IPS DF 6.9 (cell line): ENCODE measurements at regions not wholly inside any gene's neighbourhood (a gene's known extent, or its start where the extent isn't known, plus 50 kb on each side); places are given as distances from the start of the nearest gene placed in this dataset.
"Not testable (repeated sequence)": the region's sequence is repeated elsewhere in the genome, so short reads cannot be mapped to it uniquely, and the experiment has no call there.

Experiments used
- DNase-seq: peaks from one replicate; pipeline ENCODE4 v3.0.0-alpha.2; 2013; ENCODE audit warnings: low read depth, low spot score
- H3K27ac ChIP-seq: one replicate; pipeline ENCODE4 v1.5.1; 2013; ENCODE audit warnings: low read length, control low read depth
- H3K27me3 ChIP-seq: 2 replicates; pipeline ENCODE4 v1.6.1; 2013; ENCODE audit warnings: mild to moderate bottlenecking, low read length; ENCODE audit not compliant: control insufficient read depth, insufficient read depth
- H3K36me3 ChIP-seq: 2 replicates; pipeline ENCODE4 v1.6.1; 2013; ENCODE audit warnings: low read length; ENCODE audit not compliant: control insufficient read depth, insufficient read depth
- H3K4me1 ChIP-seq: 2 replicates; pipeline ENCODE4 v1.6.1; 2013; ENCODE audit warnings: low read length; ENCODE audit not compliant: control insufficient read depth, insufficient read depth
- H3K4me3 ChIP-seq: 2 replicates; pipeline ENCODE4 v1.5.1; 2013; ENCODE audit warnings: mild to moderate bottlenecking, low read length
- H3K9me3 ChIP-seq: 2 replicates; pipeline ENCODE4 v1.6.1; 2013; ENCODE audit warnings: low read length, inconsistent platforms; ENCODE audit not compliant: control insufficient read depth, insufficient read depth
- WGBS: extraction: QIAGEN DNeasy Blood & Tissue Kit; methylation state at CpG from one replicate; pipeline ENCODE4 v1.1.7; 2013; ENCODE audit warnings: mixed read lengths, missing lambda C conversion rate; ENCODE audit not compliant: insufficient read length, insufficient coverage; 5-methylcytosine and 5-hydroxymethylcytosine counted together

DNA sequence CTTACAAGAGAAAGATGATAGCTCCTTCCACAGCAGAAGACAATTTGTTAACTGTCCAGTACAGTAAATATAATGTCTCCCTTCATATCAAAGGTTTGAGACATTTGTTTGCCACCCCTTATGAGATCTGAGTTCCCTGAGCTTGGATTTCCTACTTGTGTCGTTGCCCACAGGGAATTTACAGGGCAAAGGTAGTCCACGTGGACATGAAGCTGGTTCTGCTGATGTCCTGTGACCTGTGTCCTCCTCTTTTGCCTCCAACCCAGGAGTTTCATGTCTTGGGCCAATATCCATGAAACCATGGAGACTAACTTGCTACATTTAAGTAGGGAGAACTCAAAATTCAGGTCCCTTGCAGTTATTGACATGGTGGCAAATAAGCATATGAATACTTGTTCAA, 172.2 kb upstream of the KCTD7 start:
- H3K36me3 ChIP-seq, H3K4me1 ChIP-seq, DNase-seq, H3K9me3 ChIP-seq, H3K27ac ChIP-seq, H3K4me3 ChIP-seq, H3K27me3 ChIP-seq: not testable (repeated sequence)
- no CpG with 5 or more reads among the region's 2 CpGs for WGBS

GRCh38 chr7:66458991-66459390, 169.7 kb upstream of the KCTD7 start:
- not testable (repeated sequence) for H3K27me3 ChIP-seq, H3K27ac ChIP-seq, H3K4me1 ChIP-seq, DNase-seq, H3K36me3 ChIP-seq, H3K4me3 ChIP-seq, H3K9me3 ChIP-seq
- WGBS, result no CpG with 5 or more reads among the region's 5 CpGs

GRCh38 chr7:66459783-66460413, 168.8 kb upstream of the KCTD7 start:
- not testable (repeated sequence) for H3K27me3 ChIP-seq, H3K27ac ChIP-seq, H3K9me3 ChIP-seq, H3K4me3 ChIP-seq, H3K4me1 ChIP-seq, DNase-seq, H3K36me3 ChIP-seq
- WGBS, result no CpG with 5 or more reads among the region's 5 CpGs

- Histone ChIP-seq H3K36me3 (no peaks in the 10 kb centered on the region), H3K4me3 (no peak overlapping the region), H3K27ac (no peak overlapping the region), H3K27me3 (no peaks in the 10 kb centered on the region), H3K4me1 (no peaks in the 10 kb centered on the region), H3K9me3 (no peaks in the 10 kb centered on the region)
- no peak for DNase-seq
- WGBS, result no CpG with 5 or more reads among the region's 3 CpGs
Observed at GRCh38 chr7:66460921-66461361, 167.7 kb upstream of the KCTD7 start.

- not testable (repeated sequence) for H3K27me3 ChIP-seq, H3K4me3 ChIP-seq, H3K9me3 ChIP-seq, H3K4me1 ChIP-seq, DNase-seq, H3K27ac ChIP-seq, H3K36me3 ChIP-seq
- WGBS, result no CpG with 5 or more reads among the region's 4 CpGs
Observed at GRCh38 chr7:66461397-66461796, 167.3 kb upstream of the KCTD7 start.

DNA sequence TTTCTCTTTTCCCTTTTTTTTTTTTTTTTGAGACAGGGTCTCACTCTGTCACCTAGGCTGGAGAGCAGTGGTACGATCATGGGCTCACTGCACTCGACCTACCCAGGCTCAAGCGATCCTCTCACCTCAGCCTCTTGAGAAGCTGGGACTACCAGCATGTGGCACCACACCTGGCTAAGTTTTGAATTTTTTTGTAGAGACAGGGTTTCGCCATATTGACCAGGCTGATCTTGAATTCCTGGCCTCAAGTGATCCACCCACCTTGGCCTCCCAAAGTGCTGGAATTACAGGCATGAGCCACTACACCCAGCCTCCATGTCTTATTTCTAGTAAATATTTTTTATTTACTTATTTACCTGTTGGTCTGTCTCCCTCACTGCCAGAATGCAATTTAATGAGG, 165.8 kb upstream of the KCTD7 start:
- H3K27me3 ChIP-seq, result not testable (repeated sequence)

DNA sequence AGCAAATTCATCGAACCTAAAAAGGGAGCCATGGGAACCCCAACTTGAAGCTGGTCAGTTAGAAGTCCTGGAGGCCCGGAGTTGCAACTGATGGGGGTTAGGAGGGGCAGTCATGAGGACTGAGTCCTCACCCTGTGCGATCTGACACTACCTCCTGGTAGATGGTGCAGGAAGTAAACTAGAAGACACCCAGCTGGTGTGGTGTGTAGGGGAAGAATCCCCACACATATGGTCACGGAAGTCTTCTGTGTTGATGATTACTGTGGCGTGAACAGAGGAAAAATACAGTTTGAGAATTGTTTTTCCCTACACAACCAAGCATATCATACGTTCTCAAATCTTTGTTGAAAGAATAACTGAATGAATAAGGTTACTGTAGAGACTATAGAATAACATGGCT, 164.6 kb upstream of the KCTD7 start:
- Histone ChIP-seq H3K4me3 (no peak overlapping the region), H3K27me3 (no peaks in the 10 kb centered on the region), H3K4me1 (no peaks in the 10 kb centered on the region), H3K27ac (no peak overlapping the region), H3K9me3 (no peaks in the 10 kb centered on the region), H3K36me3 (no peaks in the 10 kb centered on the region)
- no peak for DNase-seq
- no CpG with 5 or more reads among the region's 6 CpGs for WGBS

More for the DNA sequence above, 165.8 kb upstream of the KCTD7 start:
- H3K4me1 ChIP-seq, H3K4me3 ChIP-seq, H3K9me3 ChIP-seq, DNase-seq, H3K27ac ChIP-seq, H3K36me3 ChIP-seq: not testable (repeated sequence)
- WGBS, result no CpG with 5 or more reads among the region's 4 CpGs

GRCh38 chr7:66466081-66466600, 162.5 kb upstream of the KCTD7 start:
- DNase-seq, result no peak
- Histone ChIP-seq H3K27ac (no peak overlapping the region), H3K36me3 (no peaks in the 10 kb centered on the region), H3K9me3 (no peaks in the 10 kb centered on the region), H3K4me1 (no peaks in the 10 kb centered on the region), H3K4me3 (no peak overlapping the region), H3K27me3 (no peaks in the 10 kb centered on the region)
- no CpG with 5 or more reads among the region's 8 CpGs for WGBS

GRCh38 chr7:66467887-66468286, 160.8 kb upstream of the KCTD7 start:
- no peaks in the 10 kb centered on the region for H3K4me1 ChIP-seq
- no peak overlapping the region for H3K27ac ChIP-seq
- H3K36me3 ChIP-seq, result no peaks in the 10 kb centered on the region
- H3K9me3 ChIP-seq, result no peaks in the 10 kb centered on the region
- H3K4me3 ChIP-seq, result no peak overlapping the region
- no CpG with 5 or more reads among the region's 2 CpGs for WGBS
- no peak for DNase-seq
- H3K27me3 ChIP-seq, result no peaks in the 10 kb centered on the region

DNA sequence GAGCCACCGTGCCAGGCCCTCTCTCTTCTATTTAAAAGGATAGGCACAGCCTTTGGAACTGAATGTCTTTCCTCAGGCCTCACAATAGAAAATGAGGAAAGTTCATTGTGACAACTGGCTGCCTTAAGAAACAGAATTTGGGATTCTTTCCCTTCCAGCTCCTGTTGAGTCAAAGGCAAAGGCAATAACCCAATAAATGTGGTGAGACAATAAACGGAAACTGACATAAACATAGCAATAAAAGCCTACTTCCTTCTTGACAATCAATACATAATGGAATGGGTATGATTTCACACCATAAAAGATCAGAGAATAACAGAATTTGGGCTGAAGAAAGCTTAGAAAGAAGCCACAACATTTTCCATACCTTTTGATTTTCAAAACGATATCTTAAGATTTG, 155.6 kb upstream of the KCTD7 start:
- not testable (repeated sequence) for H3K4me3 ChIP-seq, H3K27ac ChIP-seq, DNase-seq, H3K27me3 ChIP-seq, H3K9me3 ChIP-seq, H3K4me1 ChIP-seq, H3K36me3 ChIP-seq
- WGBS, result no CpG with 5 or more reads among the region's 3 CpGs

- H3K9me3 ChIP-seq, result no peaks in the 10 kb centered on the region
- WGBS, result no CpG with 5 or more reads among the region's 45 CpGs
- no peak for DNase-seq
- H3K4me1 ChIP-seq, result no peaks in the 10 kb centered on the region
- H3K4me3 ChIP-seq, result no peak overlapping the region
- H3K27ac ChIP-seq, result no peak overlapping the region
- H3K36me3 ChIP-seq, result no peaks in the 10 kb centered on the region
- no peaks in the 10 kb centered on the region for H3K27me3 ChIP-seq
Observed at GRCh38 chr7:66474441-66474840, 154.2 kb upstream of the KCTD7 start.
